Endothelial cell (in vitro differentiated cells): ENCODE measurements at regions not wholly inside any gene's neighbourhood (a gene's known extent, or its start where the extent isn't known, plus 50 kb on each side); places are given as distances from the start of the nearest gene placed in this dataset.

Experiments used
- DNase-seq: peaks from one replicate; pipeline ENCODE4 v3.0.0; 2021; ENCODE audit warnings: low spot score
- H3K27ac Mint-ChIP-seq: one replicate; pipeline ENCODE4 v1.8.0; 2021; ENCODE audit warnings: mixed read lengths, inconsistent platforms; ENCODE audit not compliant: unreplicated experiment
- H3K27me3 Mint-ChIP-seq: one replicate; pipeline ENCODE4 v1.8.0; 2021; ENCODE audit warnings: mild to moderate bottlenecking, moderate library complexity, mixed read lengths, inconsistent platforms; ENCODE audit not compliant: unreplicated experiment
- H3K36me3 Mint-ChIP-seq: one replicate; pipeline ENCODE4 v1.8.0; 2021; ENCODE audit warnings: mild to moderate bottlenecking, low read depth, mixed read lengths, inconsistent platforms; ENCODE audit not compliant: unreplicated experiment
- H3K4me1 Mint-ChIP-seq: one replicate; pipeline ENCODE4 v1.8.0; 2021; ENCODE audit warnings: mild to moderate bottlenecking, mixed read lengths, inconsistent platforms; ENCODE audit not compliant: unreplicated experiment
- H3K4me3 Mint-ChIP-seq: one replicate; pipeline ENCODE4 v1.8.0; 2021; ENCODE audit warnings: mild to moderate bottlenecking, mixed read lengths, inconsistent platforms; ENCODE audit not compliant: unreplicated experiment
- H3K9me3 Mint-ChIP-seq: one replicate; pipeline ENCODE4 v1.8.0; 2021; ENCODE audit warnings: mixed read lengths, inconsistent platforms; ENCODE audit not compliant: unreplicated experiment
- TF ChIP-seq, protein P1 (sequence below): fragments of 200-600 bp; sonication (generic); IDR thresholded peaks from one replicate; pipeline ENCODE4 v1.5.0; 2021; ENCODE audit warnings: antibody characterized with exemption; ENCODE audit not compliant: unreplicated experiment

DNA sequence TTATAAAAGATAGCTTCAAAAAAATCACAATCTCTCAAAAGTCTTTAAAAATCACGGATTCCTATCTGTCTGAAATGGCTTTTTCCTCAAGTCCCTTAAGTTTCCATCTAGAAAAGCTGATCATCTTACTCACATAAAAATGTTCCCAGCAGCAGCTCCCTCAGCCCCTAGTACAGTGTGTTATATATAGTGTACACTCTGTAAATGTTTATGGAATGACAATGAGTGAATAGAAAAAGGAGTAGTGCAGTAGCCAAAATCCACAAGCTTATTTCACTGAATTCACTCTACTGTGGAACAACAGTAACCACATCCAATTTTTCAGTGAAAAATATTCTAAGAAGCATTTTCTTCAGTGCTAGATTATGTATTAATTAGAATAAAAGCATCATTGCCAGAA is 609.4 kb downstream of the DTWD2 start:
- H3K36me3 Mint-ChIP-seq = peaks cover under 1% of the 10 kb centered on the region
- H3K4me1 Mint-ChIP-seq = peaks cover 4% of the 10 kb centered on the region
- DNase-seq = no peak
- TF ChIP-seq, protein P1, sequence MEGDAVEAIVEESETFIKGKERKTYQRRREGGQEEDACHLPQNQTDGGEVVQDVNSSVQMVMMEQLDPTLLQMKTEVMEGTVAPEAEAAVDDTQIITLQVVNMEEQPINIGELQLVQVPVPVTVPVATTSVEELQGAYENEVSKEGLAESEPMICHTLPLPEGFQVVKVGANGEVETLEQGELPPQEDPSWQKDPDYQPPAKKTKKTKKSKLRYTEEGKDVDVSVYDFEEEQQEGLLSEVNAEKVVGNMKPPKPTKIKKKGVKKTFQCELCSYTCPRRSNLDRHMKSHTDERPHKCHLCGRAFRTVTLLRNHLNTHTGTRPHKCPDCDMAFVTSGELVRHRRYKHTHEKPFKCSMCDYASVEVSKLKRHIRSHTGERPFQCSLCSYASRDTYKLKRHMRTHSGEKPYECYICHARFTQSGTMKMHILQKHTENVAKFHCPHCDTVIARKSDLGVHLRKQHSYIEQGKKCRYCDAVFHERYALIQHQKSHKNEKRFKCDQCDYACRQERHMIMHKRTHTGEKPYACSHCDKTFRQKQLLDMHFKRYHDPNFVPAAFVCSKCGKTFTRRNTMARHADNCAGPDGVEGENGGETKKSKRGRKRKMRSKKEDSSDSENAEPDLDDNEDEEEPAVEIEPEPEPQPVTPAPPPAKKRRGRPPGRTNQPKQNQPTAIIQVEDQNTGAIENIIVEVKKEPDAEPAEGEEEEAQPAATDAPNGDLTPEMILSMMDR = no peak
- H3K27me3 Mint-ChIP-seq = peaks cover 2% of the 10 kb centered on the region
- H3K4me3 Mint-ChIP-seq = no peak overlapping the region
- peaks cover 7% of the 10 kb centered on the region for H3K9me3 Mint-ChIP-seq
- no peak overlapping the region for H3K27ac Mint-ChIP-seq

GRCh38 chr5:118377420-118377819 is 610.9 kb downstream of the DTWD2 start:
- peaks cover 4% of the 10 kb centered on the region for H3K4me1 Mint-ChIP-seq

DNA sequence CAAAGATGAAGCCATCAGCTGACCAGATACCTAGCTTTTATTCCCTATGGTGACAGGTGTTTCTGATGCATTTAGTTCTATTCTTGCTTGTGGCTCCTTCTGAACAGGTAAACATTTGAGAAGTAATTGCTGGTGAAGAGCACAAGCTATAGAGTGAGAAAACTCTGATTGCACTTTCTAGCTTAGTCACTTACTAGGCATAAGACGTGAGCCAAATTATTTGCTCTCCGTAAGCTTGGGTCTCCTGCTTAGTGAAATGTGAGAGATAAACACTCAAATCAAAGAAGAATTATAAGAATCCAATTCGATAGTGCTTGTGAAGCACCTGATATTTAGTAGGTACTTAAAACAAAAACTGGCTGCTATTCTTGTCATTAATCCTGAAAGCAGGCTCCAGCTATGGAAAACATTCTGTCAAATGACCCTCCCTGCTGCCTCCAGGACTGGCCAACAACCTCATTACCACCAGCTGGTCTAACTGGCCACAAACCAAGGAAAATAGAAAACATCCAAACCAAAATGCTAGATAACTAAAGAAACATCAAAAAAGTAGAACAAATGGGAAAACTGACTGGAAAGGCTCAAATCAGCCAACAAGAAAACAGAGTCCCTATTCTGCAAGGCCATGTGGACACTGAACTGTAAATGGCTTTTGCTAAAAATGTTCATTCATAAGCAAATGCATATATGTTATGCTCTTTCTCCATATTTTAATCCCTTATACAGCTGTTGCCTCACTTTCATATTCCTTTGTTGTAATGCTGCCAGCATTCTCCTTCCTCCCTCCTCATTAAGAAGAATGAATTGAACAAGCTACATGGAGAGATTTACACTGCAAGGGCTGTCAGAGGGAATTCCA is 616.1 kb downstream of the DTWD2 start:
- TF ChIP-seq, protein P1 = no peak
- H3K36me3 Mint-ChIP-seq = no peaks in the 10 kb centered on the region
- no peaks in the 10 kb centered on the region for H3K9me3 Mint-ChIP-seq
- no peaks in the 10 kb centered on the region for H3K27me3 Mint-ChIP-seq
- no peak for DNase-seq
- no peak overlapping the region for H3K27ac Mint-ChIP-seq
- peaks cover 4% of the 10 kb centered on the region for H3K4me1 Mint-ChIP-seq
- H3K4me3 Mint-ChIP-seq = no peak overlapping the region

More at GRCh38 chr5:118377420-118377819, 610.9 kb downstream of the DTWD2 start:
- TF ChIP-seq, protein P1 = no peak
- Mint-ChIP-seq H3K4me3 (no peak overlapping the region), H3K36me3 (no peaks in the 10 kb centered on the region), H3K27me3 (peaks cover 1% of the 10 kb centered on the region), H3K9me3 (peaks cover 2% of the 10 kb centered on the region), H3K27ac (no peak overlapping the region)
- DNase-seq = no peak

DNA sequence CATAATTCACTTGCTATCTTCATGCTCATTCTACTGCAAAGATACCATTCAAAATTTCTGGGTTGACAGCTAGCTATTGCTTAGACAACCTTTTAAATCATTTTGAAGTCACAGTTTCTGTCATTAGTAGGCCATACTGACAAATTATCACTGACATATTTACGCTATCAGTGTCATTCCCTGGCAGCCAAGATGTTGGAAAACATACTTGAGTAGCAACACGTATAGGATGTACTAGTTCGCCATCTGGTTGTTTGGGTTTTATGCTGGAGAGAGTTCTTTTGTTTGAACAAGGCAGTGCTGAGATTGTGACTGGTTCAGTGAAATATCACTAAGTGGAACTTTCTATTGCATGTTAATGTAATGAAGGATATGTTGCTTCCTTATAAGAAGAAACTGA is 621.9 kb downstream of the DTWD2 start:
- Mint-ChIP-seq H3K4me1 (no peaks in the 10 kb centered on the region), H3K27me3 (no peaks in the 10 kb centered on the region), H3K27ac (no peak overlapping the region), H3K9me3 (no peaks in the 10 kb centered on the region), H3K36me3 (no peaks in the 10 kb centered on the region), H3K4me3 (no peak overlapping the region)
- DNase-seq = no peak
- TF ChIP-seq, protein P1 = no peak

DNA sequence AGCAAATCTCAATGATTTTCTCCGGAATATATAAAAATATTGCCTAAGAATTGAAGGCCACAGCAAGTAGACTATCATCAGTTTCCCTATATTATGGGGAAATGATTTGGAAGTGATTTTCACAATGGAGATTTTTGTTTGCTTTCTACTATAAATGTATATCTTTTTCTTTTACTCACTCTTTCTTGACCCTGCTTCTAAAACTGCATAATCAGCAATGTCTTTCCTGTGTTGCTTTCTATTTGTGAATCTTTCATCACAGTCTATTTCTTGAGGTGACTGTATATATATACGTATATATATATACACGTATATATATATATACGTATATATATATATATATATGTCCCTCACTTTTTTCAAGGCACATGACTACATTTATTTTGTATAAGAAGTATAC is 622.6 kb downstream of the DTWD2 start:
- no peaks in the 10 kb centered on the region for H3K4me1 Mint-ChIP-seq
- no peak overlapping the region for H3K27ac Mint-ChIP-seq

More for the DNA sequence above, 622.6 kb downstream of the DTWD2 start:
- TF ChIP-seq, protein P1 = no peak
- Mint-ChIP-seq H3K9me3 (no peaks in the 10 kb centered on the region), H3K4me3 (no peak overlapping the region), H3K27me3 (no peaks in the 10 kb centered on the region), H3K36me3 (no peaks in the 10 kb centered on the region)
- no peak for DNase-seq
